HG03175 (cell line): ENCODE measurements at regions not wholly inside any gene's neighbourhood (a gene's known extent, or its start where the extent isn't known, plus 50 kb on each side); places are given as distances from the start of the nearest gene placed in this dataset.
"Not testable (repeated sequence)": the region's sequence is repeated elsewhere in the genome, so short reads cannot be mapped to it uniquely, and the experiment has no call there.

Source experiments
- ATAC-seq: cut with Tn5 transposase; IDR thresholded peaks from one replicate; pipeline ENCODE4 v1.9.1; 2021; ENCODE audit warnings: mild to moderate bottlenecking, moderate library complexity; ENCODE audit not compliant: unreplicated experiment

- no peak for ATAC-seq
Observed at GRCh38 chr12:9379023-9379742, 171.0 kb upstream of the PZP start.

GRCh38 chr12:9378430-9378835, 170.2 kb upstream of the PZP start:
- ATAC-seq = no peak

DNA sequence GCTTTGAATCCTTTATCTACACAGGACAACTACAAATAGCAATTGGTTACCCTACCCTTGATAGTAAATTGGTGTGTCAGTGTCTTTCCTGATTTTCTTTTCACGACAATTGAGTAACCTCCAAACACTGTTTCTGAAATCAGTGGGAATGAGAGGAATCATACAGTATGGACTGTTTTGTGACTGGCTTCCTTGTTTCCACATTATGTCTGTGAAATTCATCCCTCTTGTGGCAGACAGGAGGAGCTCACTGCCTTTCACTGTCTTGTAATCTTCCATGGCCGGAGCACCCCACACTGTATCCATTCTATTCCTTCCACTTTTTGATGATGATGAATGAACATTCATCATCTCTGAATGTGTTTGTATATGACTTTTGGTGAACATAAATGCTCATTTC, 164.0 kb upstream of the PZP start:
- ATAC-seq = no peak

DNA sequence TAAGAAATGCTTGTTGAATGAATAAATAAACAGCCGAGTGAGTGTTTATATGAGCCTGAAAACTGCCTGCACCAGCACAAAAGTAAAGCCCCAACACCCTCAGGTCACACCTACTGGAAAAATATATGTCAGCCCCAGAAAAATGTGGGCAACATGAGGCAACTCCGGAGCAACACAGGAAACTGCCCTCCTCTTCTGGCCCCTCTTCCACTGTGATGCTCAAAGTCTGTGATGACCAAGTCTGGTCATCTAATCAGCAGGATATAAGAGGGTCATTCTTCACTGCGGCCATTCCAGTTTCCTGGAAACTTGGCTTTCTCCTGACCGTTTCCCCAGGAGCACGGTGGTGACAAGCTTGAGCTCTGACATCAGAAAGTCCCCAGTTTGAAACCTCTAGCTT, 159.6 kb upstream of the PZP start:
- no peak for ATAC-seq

- no peak for ATAC-seq
Observed at GRCh38 chr12:9367201-9367600, 159.0 kb upstream of the PZP start.

DNA sequence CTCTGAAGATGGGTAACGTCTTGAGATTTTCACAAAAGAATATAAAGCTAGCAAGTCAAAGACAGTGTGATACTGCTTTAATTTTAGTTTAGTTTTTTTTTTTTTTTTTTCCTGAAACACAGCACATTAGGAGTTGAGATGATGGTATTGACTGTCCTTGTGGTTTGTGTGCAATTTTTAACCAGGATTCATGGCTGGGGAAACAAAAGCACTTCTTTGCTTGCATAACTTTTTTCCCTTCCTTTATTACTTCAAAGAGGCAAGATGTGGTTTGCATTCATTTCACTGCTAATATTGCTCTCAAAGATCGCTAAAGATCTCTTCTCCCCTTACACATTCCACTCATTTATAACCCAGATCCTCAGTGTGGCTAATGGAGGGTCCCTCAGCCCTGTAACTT, 157.1 kb upstream of the PZP start:
- no peak for ATAC-seq

DNA sequence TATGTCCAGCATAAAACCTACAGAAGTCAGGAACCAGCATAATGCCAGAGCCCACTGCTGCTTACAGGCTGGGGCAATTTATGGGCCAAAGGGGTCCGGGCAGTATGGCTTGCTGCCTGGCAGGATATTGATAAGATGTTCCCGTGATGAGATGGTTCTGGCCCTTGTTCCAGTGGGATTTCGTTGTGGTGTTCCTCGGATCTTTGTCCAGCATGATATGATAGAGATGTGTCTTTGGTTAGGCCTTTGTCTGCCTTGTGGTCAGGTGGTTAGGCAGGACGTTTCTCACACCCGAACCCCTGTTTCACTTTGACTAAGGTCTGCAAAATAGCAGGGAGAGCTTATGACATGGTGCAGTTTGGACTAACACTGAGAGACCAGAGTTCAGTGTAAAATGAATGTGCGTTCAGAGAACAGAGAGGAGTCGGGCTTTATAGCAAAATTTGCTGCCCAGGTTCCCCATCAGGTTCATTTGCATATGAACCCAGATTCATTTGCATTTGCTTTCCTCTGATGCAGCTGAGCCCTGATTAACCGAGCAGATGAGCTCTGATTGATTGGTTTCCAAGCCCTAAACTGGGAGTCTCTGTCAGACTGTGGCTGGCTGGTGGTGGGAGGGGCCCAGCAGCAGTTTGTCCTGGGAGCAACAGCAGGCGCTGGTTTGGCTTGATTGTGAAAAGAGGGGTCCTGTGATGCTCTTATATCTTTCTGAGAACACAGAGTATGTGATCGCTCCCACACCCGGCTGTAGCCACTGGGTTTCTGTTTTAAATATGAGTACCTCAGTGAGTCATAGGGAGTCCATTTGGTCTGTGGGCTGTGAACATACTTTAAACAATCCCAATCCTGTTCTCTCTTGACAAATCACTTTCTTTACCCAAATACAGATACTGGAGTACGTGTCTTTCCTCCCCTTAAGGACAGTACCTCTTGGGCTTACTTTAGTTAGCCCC, 156.3 kb upstream of the PZP start:
- peak; percentile 87 for ATAC-seq

DNA sequence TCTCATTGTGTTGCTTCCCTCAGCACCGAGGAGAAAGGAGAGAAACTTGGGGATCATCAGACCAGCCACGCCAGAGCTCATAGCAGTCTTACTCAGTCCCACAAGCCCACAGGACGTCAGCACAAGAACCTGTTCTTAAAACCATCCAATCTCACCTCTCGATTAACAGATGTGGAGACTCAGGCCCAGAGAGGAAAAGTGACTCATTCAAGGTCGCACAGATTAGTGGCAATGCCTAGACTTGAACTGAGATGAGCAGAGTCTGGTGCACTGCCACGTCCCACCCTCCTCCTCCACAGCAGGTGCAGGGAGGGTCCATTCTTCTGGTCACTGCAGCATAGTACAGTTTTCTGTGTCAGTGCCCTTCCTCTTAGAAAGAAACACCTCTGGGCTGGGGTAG, 154.9 kb upstream of the PZP start:
- ATAC-seq = no peak

DNA sequence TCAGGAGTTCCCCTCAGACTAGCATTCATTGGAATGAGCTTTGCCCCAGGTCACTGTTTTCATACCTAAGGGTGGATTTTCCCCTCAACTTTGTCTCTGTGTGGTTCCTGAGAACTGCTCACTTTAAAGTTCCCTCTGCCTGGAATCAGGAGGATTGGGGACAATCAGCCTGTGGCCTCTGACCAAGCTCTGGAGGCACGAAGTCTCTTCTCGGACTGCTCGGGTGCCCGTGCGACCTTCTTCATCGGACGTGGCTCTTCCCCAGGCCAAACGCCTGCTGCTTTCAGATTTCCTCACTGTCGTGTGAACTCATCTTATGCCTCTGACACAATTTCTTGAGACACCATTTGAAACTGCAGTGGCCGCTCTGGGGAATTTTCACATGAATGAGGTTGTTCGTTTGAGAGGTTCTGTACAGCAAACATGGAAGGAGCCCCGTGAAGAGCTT, 153.7 kb upstream of the PZP start:
- ATAC-seq = no peak

DNA sequence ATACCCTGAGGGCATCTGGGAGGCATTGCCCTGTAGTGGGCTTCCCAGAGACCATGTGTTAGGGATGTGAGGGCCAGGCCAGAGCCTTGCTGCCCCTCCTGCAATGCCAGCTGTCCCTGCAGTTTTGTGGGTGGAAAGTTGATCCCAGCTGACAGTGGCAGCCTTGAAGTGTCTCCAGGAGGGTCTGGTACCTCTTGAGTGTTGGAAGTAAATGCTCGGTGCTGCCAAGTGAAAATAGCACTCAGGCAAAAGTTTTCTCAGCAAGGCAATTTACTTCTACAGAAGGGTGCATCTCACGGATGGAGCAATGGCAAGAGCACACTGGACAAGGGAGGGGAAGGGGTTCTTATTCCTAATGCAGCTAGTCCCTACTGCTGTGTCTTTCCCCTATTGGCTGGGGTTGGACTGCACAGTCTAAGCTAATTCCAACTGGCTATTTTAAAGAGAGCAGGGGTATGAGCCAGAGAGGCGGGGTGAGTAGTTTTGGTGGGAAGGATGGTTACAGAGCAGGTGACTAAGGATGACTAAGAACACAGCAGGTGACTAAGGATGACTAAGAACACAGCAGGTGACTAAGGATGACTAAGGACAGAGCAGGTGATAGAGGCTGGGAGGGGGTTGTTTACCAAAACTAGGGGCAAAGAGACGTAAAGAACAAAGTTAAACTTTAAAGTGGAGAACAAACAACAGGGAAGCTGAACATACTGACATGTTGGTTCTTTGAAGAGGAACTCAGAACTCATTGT, 146.0 kb upstream of the PZP start:
- ATAC-seq = not testable (repeated sequence)

- ATAC-seq = no peak
Observed at GRCh38 chr12:9351136-9351535, 142.9 kb upstream of the PZP start.

DNA sequence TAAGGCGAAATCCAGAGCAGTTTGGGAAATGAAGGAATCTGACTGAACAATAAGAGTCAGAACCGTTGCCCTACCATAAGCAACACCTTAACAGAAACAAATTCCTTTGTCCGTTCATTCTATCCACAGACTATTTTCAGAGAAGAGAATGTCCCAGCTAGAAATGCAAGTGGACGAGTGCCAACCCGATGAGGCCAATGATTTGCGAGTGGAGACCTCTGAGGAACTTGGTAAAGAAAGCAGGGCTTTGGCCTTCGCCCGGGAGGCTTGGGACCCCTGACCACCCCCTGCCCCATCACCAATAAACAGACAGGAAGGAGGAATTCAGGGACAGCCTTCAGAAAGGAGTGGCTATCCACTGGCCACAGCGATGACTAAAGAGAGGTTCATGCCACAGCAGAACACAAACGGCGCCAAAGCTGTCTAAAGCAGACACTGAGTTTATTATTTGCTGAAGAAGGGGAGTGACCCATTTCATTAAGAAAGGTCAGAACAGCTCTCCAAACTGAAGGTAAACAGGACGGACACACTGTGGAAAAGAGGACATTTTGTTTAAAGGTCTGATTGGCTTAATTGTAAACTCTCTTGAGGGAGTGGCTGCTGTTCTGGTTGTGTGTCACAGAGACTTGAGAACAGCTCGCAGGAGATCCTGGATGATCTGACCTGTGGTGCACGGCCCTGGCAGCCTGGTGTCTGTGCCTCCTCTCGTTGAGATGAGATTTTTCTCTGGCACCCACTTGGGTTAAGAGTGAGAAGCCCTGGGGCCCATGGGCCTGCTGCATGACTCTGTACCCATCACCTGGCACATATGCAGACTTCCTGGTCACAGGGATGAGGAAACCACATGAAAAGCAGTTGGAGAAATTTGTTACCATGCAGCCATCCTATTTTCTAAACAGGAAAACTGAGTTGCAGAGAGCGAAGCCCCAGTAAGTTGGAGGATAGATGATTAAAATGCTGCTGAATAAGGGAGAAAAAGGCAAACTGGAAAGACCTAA, 142.0 kb upstream of the PZP start:
- ATAC-seq = no peak

- ATAC-seq = no peak
Observed at GRCh38 chr12:9348906-9349518, 140.8 kb upstream of the PZP start.

DNA sequence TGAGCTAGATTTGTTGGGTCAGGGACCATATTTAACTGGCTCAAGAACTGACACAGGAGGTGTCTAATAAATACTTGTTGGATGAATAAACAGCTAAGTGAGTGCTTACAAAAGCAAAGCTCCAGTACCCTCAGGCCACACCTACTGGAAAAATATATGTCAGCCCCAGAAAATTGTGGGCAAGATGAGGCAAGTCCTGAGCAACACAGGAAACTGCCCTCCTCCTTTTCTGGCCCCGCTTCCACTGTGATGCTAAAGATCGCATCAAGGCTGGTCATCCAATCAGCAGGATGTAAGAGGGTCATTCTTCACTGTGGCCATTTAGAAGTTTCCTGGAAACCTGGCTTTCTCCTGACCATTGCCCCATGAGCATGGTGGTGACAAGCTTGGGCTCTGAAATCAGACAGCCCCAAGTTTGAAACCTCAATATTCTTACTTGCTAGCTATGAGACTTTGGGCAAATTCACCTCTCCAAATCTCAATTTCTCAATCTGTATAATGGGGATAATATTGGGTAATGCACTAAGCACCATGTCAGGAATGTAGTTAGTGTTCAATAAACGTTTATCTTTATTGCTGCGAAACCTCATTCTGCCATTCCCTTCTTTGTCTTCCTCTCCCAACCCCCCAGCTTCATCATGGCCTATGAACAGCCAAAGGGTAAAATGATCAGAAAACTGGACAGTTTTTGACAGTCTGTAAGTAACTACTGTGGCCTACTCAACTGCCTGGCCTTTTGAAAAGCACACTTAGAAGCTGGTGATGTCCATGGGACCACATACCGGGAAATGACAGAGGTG, 139.3 kb upstream of the PZP start:
- ATAC-seq = no peak

GRCh38 chr12:9346866-9347327, 138.7 kb upstream of the PZP start:
- ATAC-seq = no peak

DNA sequence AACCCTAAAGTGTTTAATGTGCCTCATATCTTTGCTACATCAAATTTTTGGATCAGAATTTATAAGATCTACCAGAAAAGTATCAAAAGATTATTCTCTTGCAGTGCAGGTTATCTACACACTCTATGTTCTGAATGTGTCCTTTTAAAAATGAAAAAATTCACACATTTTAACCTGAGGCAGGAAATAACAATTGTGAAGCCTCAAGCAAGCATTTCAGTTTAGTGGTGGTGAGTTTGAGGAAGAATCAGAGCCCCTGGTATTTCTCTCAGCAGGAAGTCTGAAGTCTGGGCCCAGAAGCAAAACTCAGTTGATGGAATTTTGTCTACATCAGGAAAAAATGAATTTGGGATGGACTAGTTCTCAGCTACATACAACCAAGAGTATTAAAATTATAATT, 137.0 kb upstream of the PZP start:
- ATAC-seq = no peak

GRCh38 chr12:9344541-9344940, 136.3 kb upstream of the PZP start:
- no peak for ATAC-seq

DNA sequence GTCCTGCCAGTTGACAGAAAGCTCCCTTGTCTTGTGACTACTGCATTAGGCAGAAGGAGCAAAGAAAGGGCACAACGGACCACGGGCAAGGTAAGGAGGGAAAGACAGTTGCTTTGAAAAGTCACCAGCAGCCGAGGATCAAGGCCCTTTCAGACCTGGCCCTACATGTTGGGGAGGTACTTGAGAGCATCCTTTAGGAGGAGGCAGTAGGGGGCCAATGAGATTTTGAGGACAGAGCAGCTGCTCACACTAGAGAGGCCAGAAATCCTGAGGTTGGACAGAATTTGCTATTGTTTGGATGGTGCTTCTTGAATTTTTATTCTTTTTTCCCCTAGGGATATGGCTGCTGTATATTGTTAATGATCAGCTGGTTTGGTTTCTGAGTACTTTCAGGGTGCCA, 135.5 kb upstream of the PZP start:
- no peak for ATAC-seq
